Body of pancreas (tissue), 4 donors: ENCODE measurements at regions not wholly inside any gene's neighbourhood (a gene's known extent, or its start where the extent isn't known, plus 50 kb on each side); places are given as distances from the start of the nearest gene placed in this dataset.

Source experiments
- POLR2A ChIP-seq, 3 donors: fragments of 450-650 bp; IDR thresholded peaks; one replicate each; pipeline ENCODE4 v1.6.1; 2016; ENCODE audit warnings: antibody characterized with exemption in 3 of 3, mild to moderate bottlenecking in 2 of 3
- TF ChIP-seq, protein P1 (sequence below), 7 experiments: fragments of 450-650 bp in 4 of 7; fragments of 200-600 bp in 3 of 7; sonication (generic) in 3 of 7; IDR thresholded peaks; one replicate each; pipeline ENCODE4 v1.5.1; 2016 to 2019; ENCODE audit warnings: antibody characterized with exemption in 7 of 7

DNA sequence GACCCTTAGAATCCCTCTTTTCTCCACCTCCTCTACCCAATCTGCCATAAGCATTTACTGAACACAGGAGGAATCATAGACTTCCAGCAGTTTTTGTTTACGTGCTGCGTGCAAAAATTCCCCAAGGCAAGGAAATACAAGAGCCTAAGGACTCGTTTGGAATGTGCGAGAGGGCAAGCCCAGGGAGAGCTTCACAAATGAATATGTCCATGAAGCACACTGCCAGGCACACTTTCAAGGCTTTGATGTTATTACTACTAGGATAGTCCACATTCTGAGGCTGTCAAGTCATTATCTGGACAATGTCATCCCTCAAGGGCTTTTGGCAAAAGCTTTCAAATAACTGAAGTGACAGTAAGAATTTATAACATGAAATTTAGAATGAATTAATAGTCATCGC is 214.7 kb upstream of the TBX20 start:
- TF ChIP-seq, protein P1, sequence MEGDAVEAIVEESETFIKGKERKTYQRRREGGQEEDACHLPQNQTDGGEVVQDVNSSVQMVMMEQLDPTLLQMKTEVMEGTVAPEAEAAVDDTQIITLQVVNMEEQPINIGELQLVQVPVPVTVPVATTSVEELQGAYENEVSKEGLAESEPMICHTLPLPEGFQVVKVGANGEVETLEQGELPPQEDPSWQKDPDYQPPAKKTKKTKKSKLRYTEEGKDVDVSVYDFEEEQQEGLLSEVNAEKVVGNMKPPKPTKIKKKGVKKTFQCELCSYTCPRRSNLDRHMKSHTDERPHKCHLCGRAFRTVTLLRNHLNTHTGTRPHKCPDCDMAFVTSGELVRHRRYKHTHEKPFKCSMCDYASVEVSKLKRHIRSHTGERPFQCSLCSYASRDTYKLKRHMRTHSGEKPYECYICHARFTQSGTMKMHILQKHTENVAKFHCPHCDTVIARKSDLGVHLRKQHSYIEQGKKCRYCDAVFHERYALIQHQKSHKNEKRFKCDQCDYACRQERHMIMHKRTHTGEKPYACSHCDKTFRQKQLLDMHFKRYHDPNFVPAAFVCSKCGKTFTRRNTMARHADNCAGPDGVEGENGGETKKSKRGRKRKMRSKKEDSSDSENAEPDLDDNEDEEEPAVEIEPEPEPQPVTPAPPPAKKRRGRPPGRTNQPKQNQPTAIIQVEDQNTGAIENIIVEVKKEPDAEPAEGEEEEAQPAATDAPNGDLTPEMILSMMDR (IDR thresholded peaks at IDR 0.05) = no peak
- TF ChIP-seq POLR2A (IDR thresholded peaks at IDR 0.05) = no peak
